CMK (cell line): ENCODE measurements at regions not wholly inside any gene's neighbourhood (a gene's known extent, or its start where the extent isn't known, plus 50 kb on each side); places are given as distances from the start of the nearest gene placed in this dataset.
"Not testable (repeated sequence)": the region's sequence is repeated elsewhere in the genome, so short reads cannot be mapped to it uniquely, and the experiment has no call there.

ENCODE experiments used
- DNase-seq: peaks from one replicate; pipeline ENCODE4 v3.0.0-alpha.2; 2010; ENCODE audit warnings: low read depth

- DNase-seq: no peak
Measured at GRCh38 chr17:77526259-77526711, 385.5 kb downstream of the SEC14L1 start.

- no peak for DNase-seq
Measured at GRCh38 chr17:77526728-77527350, 386.1 kb downstream of the SEC14L1 start.

- DNase-seq: no peak
Measured at GRCh38 chr17:77527409-77527808, 386.6 kb downstream of the SEC14L1 start.

GRCh38 chr17:77527836-77528505 lies 387.2 kb downstream of the SEC14L1 start:
- DNase-seq: no peak

GRCh38 chr17:77528516-77529327 lies 388.0 kb downstream of the SEC14L1 start:
- no peak for DNase-seq

- DNase-seq: no peak
Measured at GRCh38 chr17:77529328-77529650, 388.5 kb downstream of the SEC14L1 start.

- no peak for DNase-seq
Measured at GRCh38 chr17:77530591-77530990, 389.8 kb downstream of the SEC14L1 start.

- DNase-seq: no peak
Measured at GRCh38 chr17:77531002-77531401, 390.2 kb downstream of the SEC14L1 start.

- no peak for DNase-seq
Measured at GRCh38 chr17:77531641-77532040, 390.9 kb downstream of the SEC14L1 start.

GRCh38 chr17:77533697-77534096 lies 392.9 kb downstream of the SEC14L1 start:
- not testable (repeated sequence) for DNase-seq

GRCh38 chr17:77534137-77534536 lies 393.4 kb downstream of the SEC14L1 start:
- no peak for DNase-seq

GRCh38 chr17:77535435-77535834 lies 394.7 kb downstream of the SEC14L1 start:
- DNase-seq: no peak

- no peak for DNase-seq
Measured at GRCh38 chr17:77535892-77536291, 395.1 kb downstream of the SEC14L1 start.

- DNase-seq: no peak
Measured at GRCh38 chr17:77537566-77537965, 396.8 kb downstream of the SEC14L1 start.

- no peak for DNase-seq
Measured at GRCh38 chr17:77540531-77540930, 399.8 kb downstream of the SEC14L1 start.

- DNase-seq: no peak
Measured at GRCh38 chr17:77540975-77541374, 400.2 kb downstream of the SEC14L1 start.

GRCh38 chr17:77542011-77542410 lies 401.2 kb downstream of the SEC14L1 start:
- no peak for DNase-seq

- no peak for DNase-seq
Measured at GRCh38 chr17:77542551-77543490, 402.1 kb downstream of the SEC14L1 start.

GRCh38 chr17:77543801-77544200 lies 403.0 kb downstream of the SEC14L1 start:
- no peak for DNase-seq

GRCh38 chr17:77544347-77545110 lies 403.8 kb downstream of the SEC14L1 start:
- no peak for DNase-seq

GRCh38 chr17:77546772-77547241 lies 406.0 kb downstream of the SEC14L1 start:
- DNase-seq: no peak
